H1 (cell line): ENCODE measurements at regions not wholly inside any gene's neighbourhood (a gene's known extent, or its start where the extent isn't known, plus 50 kb on each side); places are given as distances from the start of the nearest gene placed in this dataset.

ENCODE experiments used
- CTCF ChIA-PET: fragments of 300-600 bp; sonication (Branson Sonifier 250); formaldehyde crosslinking; loops from one replicate; lab custom pipeline; 2021; ENCODE audit not compliant: partially characterized antibody; lab: Charles Lee
- POLR2A ChIA-PET: fragments of 300-600 bp; sonication (Branson Sonifier 250); formaldehyde crosslinking; loops from one replicate; lab custom pipeline; 2021; ENCODE audit warnings: inconsistent platforms; ENCODE audit not compliant: partially characterized antibody; lab: Charles Lee
- DNase-seq, 2 experiments: peaks; one replicate each; pipeline versions ENCODE4 v3.0.0 to v3.0.0-alpha.2; 2010 to 2022; ENCODE audit warnings: low spot score in 2 of 2, low read depth in 1 of 2, mixed read lengths in 1 of 2
- FAIRE-seq: peaks from 2 replicates; lab custom pipeline; 2011; peaks lifted over from hg19 to GRCh38; lab: Jason Lieb, UNC
- H2AFZ ChIP-seq: 2 replicates; pipeline ENCODE4 v1.8.1; 2012; ENCODE audit warnings: low read length, inconsistent platforms
- H2AK5ac ChIP-seq: 2 replicates; pipeline ENCODE4 v1.6.1; 2013; ENCODE audit warnings: low read depth, low read length
- H2BK120ac ChIP-seq: replicated peaks from 2 replicates; pipeline ENCODE3; 2013; ENCODE audit warnings: low read depth, low read length, inconsistent platforms
- H2BK12ac ChIP-seq: 2 replicates; pipeline ENCODE4 v1.6.1; 2013; ENCODE audit warnings: low read depth, low read length
- H2BK15ac ChIP-seq: 2 replicates; pipeline ENCODE4 v1.6.1; 2013; ENCODE audit warnings: low read length
- H2BK20ac ChIP-seq: 2 replicates; pipeline ENCODE4 v1.6.1; 2013; ENCODE audit warnings: low read length
- H2BK5ac ChIP-seq: 2 replicates; pipeline ENCODE4 v1.6.1; 2013; ENCODE audit warnings: low read depth, low read length
- H3K14ac ChIP-seq: 2 replicates; pipeline ENCODE4 v1.6.1; 2013; ENCODE audit warnings: inconsistent platforms; ENCODE audit not compliant: insufficient read length
- H3K18ac ChIP-seq: 2 replicates; pipeline ENCODE4 v1.6.1; 2013; ENCODE audit warnings: low read length; ENCODE audit errors: extremely low read depth
- H3K23ac ChIP-seq: 2 replicates; pipeline ENCODE4 v1.6.1; 2013; ENCODE audit warnings: inconsistent platforms; ENCODE audit not compliant: insufficient read length
- H3K23me2 ChIP-seq: 2 replicates; pipeline ENCODE4 v1.6.1; 2013; ENCODE audit warnings: low read depth, low read length
- H3K27ac ChIP-seq: 2 replicates; pipeline ENCODE4 v1.6.1; 2011; ENCODE audit warnings: low read depth, low read length, inconsistent platforms
- H3K27me3 ChIP-seq, 4 experiments: replicated peaks in 1 of 4; 1 replicate in 1 of 4; 2 replicates in 3 of 4; pipeline versions ENCODE4 v1.6.1 to v1.8.1; 2011 to 2013; ENCODE audit warnings: low read length in 3 of 4, mild to moderate bottlenecking in 3 of 4, inconsistent platforms in 2 of 4, mixed read lengths in 2 of 4, moderate library complexity in 1 of 4; ENCODE audit not compliant: control insufficient read depth in 3 of 4, insufficient read depth in 3 of 4; ENCODE audit errors: extremely low read depth in 1 of 4
- H3K36me3 ChIP-seq, 4 experiments: 2 replicates each; pipeline versions ENCODE4 v1.6.1 to v1.8.1; 2011 to 2013; ENCODE audit warnings: mild to moderate bottlenecking in 4 of 4, low read length in 3 of 4, moderate library complexity in 2 of 4, control low read depth in 1 of 4, inconsistent platforms in 1 of 4; ENCODE audit not compliant: insufficient read depth in 4 of 4, control insufficient read depth in 2 of 4
- H3K4ac ChIP-seq: replicated peaks from 2 replicates; pipeline ENCODE3; 2013; ENCODE audit warnings: low read length, low read depth, mixed read lengths, inconsistent platforms; ENCODE audit not compliant: insufficient read length
- H3K4me1 ChIP-seq, 4 experiments: replicated peaks in 1 of 4; 1 replicate in 1 of 4; 2 replicates in 3 of 4; pipeline versions ENCODE4 v1.6.1 to v1.8.1; 2011 to 2013; ENCODE audit warnings: low read length in 3 of 4, inconsistent platforms in 2 of 4, mixed read lengths in 1 of 4; ENCODE audit not compliant: insufficient read depth in 4 of 4, control insufficient read depth in 3 of 4
- H3K4me2 ChIP-seq, 2 experiments: 2 replicates each; pipeline versions ENCODE4 v1.6.1 to v1.8.1; 2011 to 2013; ENCODE audit warnings: low read depth in 2 of 2, low read length in 2 of 2, control low read depth in 1 of 2, inconsistent platforms in 1 of 2, mild to moderate bottlenecking in 1 of 2; ENCODE audit not compliant: insufficient read depth in 1 of 2
- H3K4me3 ChIP-seq, 4 experiments: fragments of 200-600, 300-600 bp in 1 of 4; sonication (generic), shearing (Covaris generic), sonication (Bioruptor Twin) in 1 of 4; 2 replicates each; pipeline versions ENCODE4 v1.5.1 to v1.8.1; 2011 to 2016; ENCODE audit warnings: low read length in 4 of 4, low read depth in 3 of 4, control low read depth in 2 of 4, inconsistent platforms in 2 of 4, mild to moderate bottlenecking in 2 of 4, mixed read lengths in 1 of 4, moderate library complexity in 1 of 4; ENCODE audit not compliant: insufficient read depth in 2 of 4; ENCODE audit errors: extremely low read depth in 1 of 4
- H3K56ac ChIP-seq: replicated peaks from 2 replicates; pipeline ENCODE3; 2013; ENCODE audit warnings: low read depth, mild to moderate bottlenecking, mixed read lengths, low read length, inconsistent platforms; ENCODE audit not compliant: insufficient read length
- H3K79me1 ChIP-seq: 2 replicates; pipeline ENCODE4 v1.6.1; 2013; ENCODE audit warnings: low read depth, low read length, control low read depth
- H3K79me2 ChIP-seq, 2 experiments: 2 replicates each; pipeline versions ENCODE4 v1.6.1 to v1.8.1; 2012 to 2013; ENCODE audit warnings: low read length in 2 of 2, mild to moderate bottlenecking in 2 of 2, inconsistent platforms in 1 of 2; ENCODE audit not compliant: insufficient read depth in 2 of 2, control insufficient read depth in 1 of 2
- H3K9ac ChIP-seq, 4 experiments: replicated peaks in 1 of 4; 1 replicate in 1 of 4; 2 replicates in 3 of 4; pipeline versions ENCODE4 v1.6.1 to v1.8.1; 2011 to 2013; ENCODE audit warnings: low read depth in 3 of 4, low read length in 3 of 4, control low read depth in 2 of 4, mild to moderate bottlenecking in 2 of 4, moderate library complexity in 2 of 4, inconsistent platforms in 1 of 4; ENCODE audit errors: extremely low read depth in 1 of 4
- H3K9me3 ChIP-seq, 2 experiments: 2 replicates each; pipeline versions ENCODE4 v1.6.1 to v1.8.1; 2012 to 2013; ENCODE audit warnings: mild to moderate bottlenecking in 2 of 2, moderate library complexity in 2 of 2, control low read depth in 1 of 2, inconsistent platforms in 1 of 2, low read depth in 1 of 2, low read length in 1 of 2, mixed read lengths in 1 of 2; ENCODE audit not compliant: insufficient read depth in 2 of 2
- H4K20me1 ChIP-seq, 2 experiments: replicated peaks in 1 of 2; 2 replicates each; pipeline versions ENCODE3 to v1.8.1; 2011 to 2013; ENCODE audit warnings: inconsistent platforms in 2 of 2, low read length in 2 of 2, mild to moderate bottlenecking in 1 of 2; ENCODE audit not compliant: insufficient read depth in 2 of 2, control insufficient read depth in 1 of 2
- H4K5ac ChIP-seq: 2 replicates; pipeline ENCODE4 v1.6.1; 2013; ENCODE audit warnings: low read length, low read depth, mixed read lengths, inconsistent platforms; ENCODE audit not compliant: insufficient read length
- H4K8ac ChIP-seq: 2 replicates; pipeline ENCODE4 v1.8.0; 2013; ENCODE audit warnings: mild to moderate bottlenecking, moderate library complexity, low read length, inconsistent platforms; ENCODE audit not compliant: insufficient read depth; ENCODE audit errors: extremely low read depth
- H4K91ac ChIP-seq: replicated peaks from 2 replicates; pipeline ENCODE3; 2013; ENCODE audit warnings: low read length, mixed read lengths, inconsistent platforms; ENCODE audit not compliant: insufficient read length
- FOSL1 ChIP-seq: IDR thresholded peaks from 2 replicates; pipeline ENCODE4 v1.6.1; 2011; ENCODE audit warnings: mild to moderate bottlenecking, low read depth, low read length, moderate library complexity; ENCODE audit not compliant: insufficient read depth
- WGBS, 2 experiments: shearing (Covaris generic) in 1 of 2; methylation state at CpG; one replicate each; pipeline versions ENCODE4 v1.1.6 to v1.1.7; 2013 to 2015; ENCODE audit warnings: low lambda C conversion rate in 2 of 2, mixed read lengths in 2 of 2, inconsistent platforms in 1 of 2, low coverage in 1 of 2, missing lambda C conversion rate in 1 of 2; ENCODE audit not compliant: insufficient replicate concordance in 2 of 2, insufficient coverage in 1 of 2, insufficient read length in 1 of 2; ENCODE audit errors: extremely low coverage in 1 of 2, missing lambda C conversion rate in 1 of 2; 5-methylcytosine and 5-hydroxymethylcytosine counted together

DNA sequence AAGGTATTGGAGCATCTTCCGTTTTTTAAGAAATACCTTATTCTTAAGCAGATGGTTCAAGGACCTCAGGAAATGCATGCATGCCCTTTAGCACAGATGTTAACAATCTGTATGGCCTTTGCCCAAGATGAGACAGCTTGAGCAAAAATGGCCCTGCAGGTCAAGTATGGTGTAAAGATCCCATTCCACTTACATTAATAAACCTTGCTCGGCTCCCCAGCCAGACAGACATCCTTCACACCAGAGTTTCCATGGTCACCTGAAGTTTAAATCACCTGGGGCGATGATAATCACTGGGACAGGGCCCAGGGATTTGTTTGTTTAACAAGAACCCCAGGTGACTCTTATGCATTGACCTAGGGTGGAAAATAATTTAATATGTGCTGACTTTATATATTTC lies 287.0 kb upstream of the NOCT start:
- H2BK12ac ChIP-seq: no peak overlapping the region
- no peak overlapping the region for H4K91ac ChIP-seq
- POLR2A ChIA-PET: no interaction called here
- no peak overlapping the region for H4K8ac ChIP-seq
- no peak overlapping the region for H3K27ac ChIP-seq
- no peak overlapping the region for H2AFZ ChIP-seq
- no peak overlapping the region for H4K5ac ChIP-seq
- no peak for FAIRE-seq
- no peaks in the 10 kb centered on the region for H3K27me3 ChIP-seq
- H3K9me3 ChIP-seq: no peaks in the 10 kb centered on the region
- H4K20me1 ChIP-seq: no peaks in the 10 kb centered on the region
- no peaks in the 10 kb centered on the region for H3K79me1 ChIP-seq
- H3K4me1 ChIP-seq: peaks cover 0 to 14% (median 7%) of the 10 kb centered on the region in 4 experiments; a peak in 3 of 7 replicates
- H3K18ac ChIP-seq: no peak overlapping the region
- no peaks in the 10 kb centered on the region for H3K23me2 ChIP-seq
- H3K4ac ChIP-seq: no peak overlapping the region
- no peak overlapping the region for H2BK120ac ChIP-seq
- no peaks in the 10 kb centered on the region for H3K79me2 ChIP-seq
- no peak for TF ChIP-seq FOSL1
- TF ChIP-seq, all 59 proteins: peak for 0
- DNase-seq: no peak
- H3K9ac ChIP-seq: no peak overlapping the region
- no peak overlapping the region for H2AK5ac ChIP-seq
- H3K14ac ChIP-seq: no peak overlapping the region
- WGBS, 2 experiments: 83% methylated on average over 3 of the region's 3 CpGs; no CpG with 5 or more reads in 1 of the 2 experiments
- no peak overlapping the region for H2BK20ac ChIP-seq
- no peak overlapping the region for H2BK15ac ChIP-seq
- no peaks in the 10 kb centered on the region for H3K36me3 ChIP-seq
- no peak overlapping the region for H2BK5ac ChIP-seq
- no peak overlapping the region for H3K56ac ChIP-seq
- no peak overlapping the region for H3K4me3 ChIP-seq
- H3K23ac ChIP-seq: no peak overlapping the region
- no peak overlapping the region for H3K4me2 ChIP-seq
- CTCF ChIA-PET: no interaction called here
